ENCODE measurements at regions not wholly inside any gene's neighbourhood (a gene's known extent, or its start where the extent isn't known, plus 50 kb on each side); places are given as distances from the start of the nearest gene placed in this dataset.
"Not testable (repeated sequence)": the region's sequence is repeated elsewhere in the genome, so short reads cannot be mapped to it uniquely, and the experiment has no call there.

GRCh38 chr11:28794405-28794804 is 686.2 kb downstream of the METTL15 start:
- no peaks in the 10 kb centered on the region for H3K27me3 ChIP-seq (ENCODE audit: low read depth)
- H3K27ac ChIP-seq (replicated peaks), result no peak overlapping the region
- TF ChIP-seq CTCF (IDR thresholded peaks at IDR 0.05; ENCODE audit: borderline replicate concordance), result no peak
- intact Hi-C loops (cut with micrococcal nuclease), result no loop called here
- DNase-seq, result no peak
- H3K4me1 ChIP-seq, result no peaks in the 10 kb centered on the region
- no peak overlapping the region for H3K4me3 ChIP-seq
- no peaks in the 10 kb centered on the region for H3K36me3 ChIP-seq
- peaks cover 21% of the 10 kb centered on the region for H3K9me3 ChIP-seq (replicated peaks)

DNA sequence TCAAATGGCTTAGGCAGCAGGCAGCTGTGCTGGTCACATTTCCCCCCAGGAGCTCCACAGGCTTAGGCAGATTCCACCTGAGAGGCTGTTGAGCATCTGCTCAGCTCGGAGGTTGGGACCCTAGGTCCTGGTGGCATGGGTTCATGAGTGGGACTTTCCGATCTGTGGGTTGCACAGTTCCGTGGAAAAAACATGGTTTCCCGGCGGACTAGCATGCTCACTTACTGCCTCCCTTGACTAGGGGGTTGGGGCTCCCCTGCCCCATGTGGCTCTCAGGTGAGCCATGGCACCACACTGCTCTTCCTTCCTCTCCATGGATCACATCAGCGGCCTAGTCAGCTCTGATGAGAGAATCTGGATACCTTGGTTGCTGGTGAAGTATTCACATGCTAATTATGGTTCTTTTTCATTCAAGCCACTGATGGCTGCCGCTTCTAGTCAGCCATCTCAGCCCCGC is 685.1 kb downstream of the METTL15 start:
- no peaks in the 10 kb centered on the region for H3K36me3 ChIP-seq
- no peak for TF ChIP-seq CTCF (IDR thresholded peaks at IDR 0.05; ENCODE audit: borderline replicate concordance)
- H3K27me3 ChIP-seq (ENCODE audit: low read depth), result no peaks in the 10 kb centered on the region
- intact Hi-C loops (cut with micrococcal nuclease), result no loop called here
- no peaks in the 10 kb centered on the region for H3K4me1 ChIP-seq
- peaks cover 21% of the 10 kb centered on the region for H3K9me3 ChIP-seq (replicated peaks)
- no peak for DNase-seq
- H3K4me3 ChIP-seq, result no peak overlapping the region
- no peak overlapping the region for H3K27ac ChIP-seq (replicated peaks)

- Histone ChIP-seq H3K9me3 (replicated peaks) (peaks cover 21% of the 10 kb centered on the region), H3K36me3 (no peaks in the 10 kb centered on the region), H3K27me3 (ENCODE audit: low read depth) (no peaks in the 10 kb centered on the region), H3K27ac (replicated peaks) (no peak overlapping the region), H3K4me3 (no peak overlapping the region), H3K4me1 (no peaks in the 10 kb centered on the region)
- intact Hi-C loops (cut with micrococcal nuclease), result no loop called here
- TF ChIP-seq CTCF (IDR thresholded peaks at IDR 0.05; ENCODE audit: borderline replicate concordance), result no peak
- no peak for DNase-seq
Observed at GRCh38 chr11:28792856-28793255, 684.7 kb downstream of the METTL15 start.

GRCh38 chr11:28787897-28788296 is 679.7 kb downstream of the METTL15 start:
- not testable (repeated sequence) for H3K27me3 ChIP-seq (ENCODE audit: low read depth); DNase-seq

DNA sequence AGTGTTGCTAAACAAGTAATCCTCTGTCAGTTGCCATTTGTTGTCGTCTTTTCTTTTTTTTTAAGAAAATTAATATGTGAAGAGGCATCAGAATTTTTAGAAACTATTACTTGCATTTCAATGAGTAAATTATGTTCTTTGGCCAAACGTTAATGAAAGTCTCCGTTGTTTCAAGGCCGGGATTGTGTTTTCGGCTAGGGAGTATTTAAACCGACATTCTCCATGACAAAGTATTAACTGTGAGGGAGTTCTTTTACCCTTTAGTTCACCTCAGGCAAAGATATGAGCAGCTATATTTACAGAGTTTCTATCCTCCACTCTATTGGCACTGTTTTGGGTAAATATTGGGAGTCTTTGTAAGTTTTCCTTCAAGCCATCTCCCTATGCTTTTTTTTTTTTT is 668.9 kb downstream of the METTL15 start:
- peaks cover 56% of the 10 kb centered on the region for H3K9me3 ChIP-seq (replicated peaks)
- no peaks in the 10 kb centered on the region for H3K27me3 ChIP-seq (ENCODE audit: low read depth)
- DNase-seq, result no peak
- H3K4me1 ChIP-seq, result no peaks in the 10 kb centered on the region
- intact Hi-C loops (cut with micrococcal nuclease), result no loop called here
- no peak overlapping the region for H3K27ac ChIP-seq (replicated peaks)
- no peaks in the 10 kb centered on the region for H3K36me3 ChIP-seq
- H3K4me3 ChIP-seq, result no peak overlapping the region
- no peak for TF ChIP-seq CTCF (IDR thresholded peaks at IDR 0.05; ENCODE audit: borderline replicate concordance)

More at GRCh38 chr11:28787897-28788296, 679.7 kb downstream of the METTL15 start:
- H3K36me3 ChIP-seq; H3K4me1 ChIP-seq; intact Hi-C loops (cut with micrococcal nuclease); H3K4me3 ChIP-seq; H3K27ac ChIP-seq (replicated peaks): not testable (repeated sequence)
- H3K9me3 ChIP-seq (replicated peaks), result peaks cover 50% of the 10 kb centered on the region

- H3K4me3 ChIP-seq, result no peak overlapping the region
- H3K9me3 ChIP-seq (replicated peaks), result peaks cover 51% of the 10 kb centered on the region
- no peak for DNase-seq
- intact Hi-C loops (cut with micrococcal nuclease), result no loop called here
- no peak overlapping the region for H3K27ac ChIP-seq (replicated peaks)
- H3K4me1 ChIP-seq, result no peaks in the 10 kb centered on the region
- H3K27me3 ChIP-seq (ENCODE audit: low read depth), result no peaks in the 10 kb centered on the region
- no peak for TF ChIP-seq CTCF (IDR thresholded peaks at IDR 0.05; ENCODE audit: borderline replicate concordance)
- no peaks in the 10 kb centered on the region for H3K36me3 ChIP-seq
Observed at GRCh38 chr11:28773606-28774005, 665.4 kb downstream of the METTL15 start.

Data from left ventricle myocardium inferior (tissue), 1 donor.